OCI-LY1 (cell line): ENCODE measurements at regions not wholly inside any gene's neighbourhood (a gene's known extent, or its start where the extent isn't known, plus 50 kb on each side); places are given as distances from the start of the nearest gene placed in this dataset.

Source experiments
- EZH2 ChIP-seq: fragments of 200-600 bp; sonication (generic), shearing (Covaris generic); IDR thresholded peaks from 2 replicates; pipeline ENCODE4 v1.8.0; 2017; ENCODE audit warnings: borderline replicate concordance, mixed run types, mild to moderate bottlenecking, antibody characterized with exemption, low read length, moderate library complexity, mixed read lengths
- TF ChIP-seq, protein P1 (sequence below): fragments of 200-600 bp; sonication (generic), shearing (Covaris generic); IDR thresholded peaks from 2 replicates; pipeline ENCODE4 v1.5.1; 2017; ENCODE audit warnings: mild to moderate bottlenecking, antibody characterized with exemption, low read length, moderate library complexity, mixed read lengths

- TF ChIP-seq, protein P1, sequence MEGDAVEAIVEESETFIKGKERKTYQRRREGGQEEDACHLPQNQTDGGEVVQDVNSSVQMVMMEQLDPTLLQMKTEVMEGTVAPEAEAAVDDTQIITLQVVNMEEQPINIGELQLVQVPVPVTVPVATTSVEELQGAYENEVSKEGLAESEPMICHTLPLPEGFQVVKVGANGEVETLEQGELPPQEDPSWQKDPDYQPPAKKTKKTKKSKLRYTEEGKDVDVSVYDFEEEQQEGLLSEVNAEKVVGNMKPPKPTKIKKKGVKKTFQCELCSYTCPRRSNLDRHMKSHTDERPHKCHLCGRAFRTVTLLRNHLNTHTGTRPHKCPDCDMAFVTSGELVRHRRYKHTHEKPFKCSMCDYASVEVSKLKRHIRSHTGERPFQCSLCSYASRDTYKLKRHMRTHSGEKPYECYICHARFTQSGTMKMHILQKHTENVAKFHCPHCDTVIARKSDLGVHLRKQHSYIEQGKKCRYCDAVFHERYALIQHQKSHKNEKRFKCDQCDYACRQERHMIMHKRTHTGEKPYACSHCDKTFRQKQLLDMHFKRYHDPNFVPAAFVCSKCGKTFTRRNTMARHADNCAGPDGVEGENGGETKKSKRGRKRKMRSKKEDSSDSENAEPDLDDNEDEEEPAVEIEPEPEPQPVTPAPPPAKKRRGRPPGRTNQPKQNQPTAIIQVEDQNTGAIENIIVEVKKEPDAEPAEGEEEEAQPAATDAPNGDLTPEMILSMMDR, result no peak
- TF ChIP-seq EZH2, result no peak
Measured at GRCh38 chr4:135290136-135290535, 1088.5 kb upstream of the PABPC4L start.
